Mesenchymal stem cell (in vitro differentiated cells and primary cell): ENCODE measurements at regions not wholly inside any gene's neighbourhood (a gene's known extent, or its start where the extent isn't known, plus 50 kb on each side); places are given as distances from the start of the nearest gene placed in this dataset.
A peak's percentile ranks its signal among the peaks of the same experiment; 100 is the strongest.

Experiments used
- DNase-seq: peaks from one replicate; pipeline ENCODE4 v3.0.0-alpha.2; 2013
- H2AFZ ChIP-seq: one replicate; pipeline ENCODE4 v1.6.1; 2013; ENCODE audit warnings: low read depth, mild to moderate bottlenecking, control low read depth, inconsistent platforms, low read length, moderate library complexity
- H2AK5ac ChIP-seq: 2 replicates; pipeline ENCODE4 v1.6.1; 2013; ENCODE audit warnings: low read length, moderate library complexity, mild to moderate bottlenecking, inconsistent platforms; ENCODE audit not compliant: severe bottlenecking
- H2BK120ac ChIP-seq: one replicate; pipeline ENCODE4 v1.6.1; 2013; ENCODE audit warnings: low read depth, mild to moderate bottlenecking, inconsistent platforms, low read length, moderate library complexity
- H2BK12ac ChIP-seq, 2 experiments: one replicate each; pipeline ENCODE4 v1.6.1; 2013; ENCODE audit warnings: inconsistent platforms in 2 of 2, low read length in 2 of 2, mild to moderate bottlenecking in 2 of 2, moderate library complexity in 2 of 2, control low read depth in 1 of 2
- H2BK15ac ChIP-seq: one replicate; pipeline ENCODE4 v1.6.1; 2013; ENCODE audit warnings: mild to moderate bottlenecking, low read depth, inconsistent platforms; ENCODE audit not compliant: poor library complexity, severe bottlenecking
- H2BK5ac ChIP-seq: 2 replicates; pipeline ENCODE4 v1.6.1; 2013; ENCODE audit warnings: low read depth, mild to moderate bottlenecking, low read length, control low read depth, inconsistent platforms; ENCODE audit not compliant: poor library complexity, severe bottlenecking
- H3K14ac ChIP-seq, 2 experiments: one replicate each; pipeline ENCODE4 v1.6.1; 2013; ENCODE audit warnings: inconsistent platforms in 2 of 2, low read length in 2 of 2, control low read depth in 1 of 2, mild to moderate bottlenecking in 1 of 2, moderate library complexity in 1 of 2
- H3K18ac ChIP-seq, 2 experiments: one replicate each; pipeline ENCODE4 v1.6.1; 2013; ENCODE audit warnings: inconsistent platforms in 2 of 2, low read length in 2 of 2, control low read depth in 1 of 2, low read depth in 1 of 2, mild to moderate bottlenecking in 1 of 2
- H3K23ac ChIP-seq, 2 experiments: one replicate each; pipeline ENCODE4 v1.6.1; 2013; ENCODE audit warnings: inconsistent platforms in 2 of 2, low read length in 2 of 2, mild to moderate bottlenecking in 2 of 2, moderate library complexity in 2 of 2, control low read depth in 1 of 2
- H3K27ac ChIP-seq: 2 replicates; pipeline ENCODE4 v1.5.1; 2013; ENCODE audit warnings: mild to moderate bottlenecking, moderate library complexity, low read length, control low read depth, inconsistent platforms; ENCODE audit not compliant: poor library complexity, severe bottlenecking
- H3K27me3 ChIP-seq, 2 experiments: 2 replicates each; pipeline versions ENCODE4 v1.6.1 to v1.7.0; 2013; ENCODE audit warnings: low read length in 2 of 2, mild to moderate bottlenecking in 2 of 2, moderate library complexity in 2 of 2, control low read depth in 1 of 2, inconsistent platforms in 1 of 2; ENCODE audit not compliant: control insufficient read depth in 1 of 2, insufficient read depth in 1 of 2
- H3K36me3 ChIP-seq, 2 experiments: 2 replicates each; pipeline versions ENCODE4 v1.6.1 to v1.7.0; 2013; ENCODE audit warnings: low read length in 2 of 2, control low read depth in 1 of 2, inconsistent platforms in 1 of 2, low read depth in 1 of 2, mild to moderate bottlenecking in 1 of 2; ENCODE audit not compliant: insufficient read depth in 2 of 2, control insufficient read depth in 1 of 2
- H3K4ac ChIP-seq, 2 experiments: one replicate each; pipeline ENCODE4 v1.6.1; 2013; ENCODE audit warnings: inconsistent platforms in 2 of 2, low read length in 2 of 2, mild to moderate bottlenecking in 2 of 2, moderate library complexity in 2 of 2, control low read depth in 1 of 2, low read depth in 1 of 2
- H3K4me1 ChIP-seq: 2 replicates; pipeline ENCODE4 v1.6.1; 2013; ENCODE audit warnings: low read depth, low read length, control low read depth; ENCODE audit not compliant: control insufficient read depth, insufficient read depth
- H3K4me2 ChIP-seq: 2 replicates; pipeline ENCODE4 v1.6.1; 2013; ENCODE audit warnings: low read length, mild to moderate bottlenecking, inconsistent platforms; ENCODE audit not compliant: poor library complexity, severe bottlenecking
- H3K4me3 ChIP-seq, 2 experiments: 2 replicates each; pipeline versions ENCODE4 v1.5.1 to v1.7.0; 2013; ENCODE audit warnings: low read length in 2 of 2, mild to moderate bottlenecking in 2 of 2, control low read depth in 1 of 2, low read depth in 1 of 2; ENCODE audit not compliant: insufficient read depth in 1 of 2
- H3K79me1 ChIP-seq: replicated peaks from 2 replicates; pipeline ENCODE4 v1.6.1; 2013; ENCODE audit warnings: mild to moderate bottlenecking, control low read depth, low read length, inconsistent platforms; ENCODE audit not compliant: poor library complexity, severe bottlenecking
- H3K9ac ChIP-seq: 2 replicates; pipeline ENCODE4 v1.7.0; 2013; ENCODE audit warnings: mild to moderate bottlenecking, low read length, moderate library complexity
- H3K9me3 ChIP-seq: 2 replicates; pipeline ENCODE4 v1.7.0; 2013; ENCODE audit warnings: mild to moderate bottlenecking, low read length; ENCODE audit not compliant: control insufficient read depth
- H4K8ac ChIP-seq: one replicate; pipeline ENCODE4 v1.6.1; 2013; ENCODE audit warnings: inconsistent platforms, mild to moderate bottlenecking, low read length, moderate library complexity
- H4K91ac ChIP-seq: one replicate; pipeline ENCODE4 v1.6.1; 2013; ENCODE audit warnings: mild to moderate bottlenecking, low read length, inconsistent platforms
- WGBS: methylation state at CpG from one replicate; pipeline ENCODE4 v1.1.7; 2013; ENCODE audit warnings: mixed read lengths; 5-methylcytosine and 5-hydroxymethylcytosine counted together

DNA sequence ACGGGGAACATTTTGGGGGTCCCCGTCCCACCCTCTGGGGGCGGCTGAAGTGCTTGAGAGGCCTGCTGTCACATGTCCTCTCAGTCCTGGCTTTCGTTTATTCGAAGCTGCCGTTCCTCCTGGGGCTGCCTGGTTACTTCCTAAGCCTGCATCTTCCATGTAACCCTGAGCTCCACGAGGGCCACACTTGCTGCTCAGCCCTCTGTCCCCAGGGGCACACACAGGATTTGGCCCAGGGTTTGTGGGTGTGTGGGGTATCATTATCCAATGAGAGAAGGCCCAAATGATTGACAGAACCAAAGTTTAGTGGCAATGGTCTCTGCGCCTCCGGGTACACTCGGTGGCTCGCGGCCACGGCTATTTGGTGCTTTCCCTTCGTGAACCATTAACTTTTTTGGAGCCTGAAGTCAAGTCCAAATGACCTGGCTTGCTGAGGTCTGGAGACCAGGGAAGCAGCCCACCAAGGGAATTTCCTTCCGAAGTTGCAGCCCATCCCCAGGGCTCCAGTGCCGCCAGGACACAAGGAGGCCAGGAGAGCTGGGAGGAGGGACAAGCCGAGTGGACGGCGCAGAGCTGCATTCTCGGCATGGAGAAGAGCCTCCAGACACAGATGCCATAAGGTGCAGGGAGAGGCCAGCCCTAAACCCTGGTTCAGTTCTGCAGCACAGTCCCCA is 131.4 kb upstream of the FOXF1 start:
- Histone ChIP-seq H2AFZ (no peak overlapping the region), H3K4ac (peak overlapping the region; percentile 19 to 64), H3K27me3 (peaks cover 0 to 14% of the 10 kb centered on the region in 2 experiments), H2BK5ac (no peak overlapping the region), H4K8ac (peak overlapping the region; percentile 73), H4K91ac (peak overlapping the region; percentile 87), H3K36me3 (no peaks in the 10 kb centered on the region), H2BK12ac (peak overlapping the region; percentile 96 to 98), H3K4me3 (no peak overlapping the region), H3K79me1 (no peaks in the 10 kb centered on the region), H3K9ac (no peak overlapping the region), H2BK120ac (peak overlapping the region; percentile 57), H3K14ac (peak overlapping the region in 1 of 2 experiments; percentile 27), H2AK5ac (no peak overlapping the region), H3K4me1 (peaks cover 2% of the 10 kb centered on the region), H2BK15ac (peak overlapping the region; percentile 61), H3K27ac (no peak overlapping the region), H3K18ac (peak overlapping the region; percentile 16 to 90), H3K4me2 (no peak overlapping the region), H3K23ac (no peak overlapping the region), H3K9me3 (peaks cover 11% of the 10 kb centered on the region)
- no peak for DNase-seq
- WGBS: 92% methylated on average over 20 of the region's 20 CpGs

DNA sequence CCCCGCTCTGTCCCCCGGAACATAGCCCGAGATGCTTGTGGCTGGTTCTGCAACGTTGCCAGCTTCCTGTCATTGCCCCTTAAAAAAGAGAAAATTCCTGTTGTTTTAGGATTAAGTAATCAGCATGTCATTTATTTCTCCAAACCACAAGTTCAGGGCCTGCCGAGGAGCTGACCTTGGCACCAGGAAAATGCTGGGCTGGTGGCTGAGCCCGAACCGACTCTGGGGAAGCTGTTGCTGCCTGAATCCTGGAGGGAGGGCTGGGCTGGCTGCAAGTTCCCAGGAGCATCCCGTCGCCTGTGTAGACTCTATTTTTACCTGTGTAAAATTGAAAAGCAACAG is 130.9 kb upstream of the FOXF1 start:
- peak overlapping the region in 1 of 2 experiments; percentile 64 for H3K4ac ChIP-seq
- no peak overlapping the region for H3K4me2 ChIP-seq
- H3K27me3 ChIP-seq: peaks cover 0 to 14% of the 10 kb centered on the region in 2 experiments
- H3K9me3 ChIP-seq: peaks cover 6% of the 10 kb centered on the region
- H3K4me3 ChIP-seq: no peak overlapping the region
- H3K79me1 ChIP-seq: no peaks in the 10 kb centered on the region
- no peak overlapping the region for H2BK5ac ChIP-seq
- H3K23ac ChIP-seq: no peak overlapping the region
- H3K4me1 ChIP-seq: peaks cover 2% of the 10 kb centered on the region
- no peak overlapping the region for H2AFZ ChIP-seq
- no peaks in the 10 kb centered on the region for H3K36me3 ChIP-seq
- peak overlapping the region; percentile 67 for H4K8ac ChIP-seq
- no peak overlapping the region for H3K27ac ChIP-seq
- no peak overlapping the region for H3K9ac ChIP-seq
- no peak overlapping the region for H2BK15ac ChIP-seq
- H4K91ac ChIP-seq: no peak overlapping the region
- DNase-seq: peak; percentile 53
- WGBS: 52% methylated on average over 6 of the region's 9 CpGs
- peak overlapping the region; percentile 80 for H2BK120ac ChIP-seq
- peak overlapping the region; percentile 3 to 91 for H3K18ac ChIP-seq
- H3K14ac ChIP-seq: no peak overlapping the region
- H2BK12ac ChIP-seq: peak overlapping the region in 1 of 2 experiments; percentile 96
- H2AK5ac ChIP-seq: no peak overlapping the region

DNA sequence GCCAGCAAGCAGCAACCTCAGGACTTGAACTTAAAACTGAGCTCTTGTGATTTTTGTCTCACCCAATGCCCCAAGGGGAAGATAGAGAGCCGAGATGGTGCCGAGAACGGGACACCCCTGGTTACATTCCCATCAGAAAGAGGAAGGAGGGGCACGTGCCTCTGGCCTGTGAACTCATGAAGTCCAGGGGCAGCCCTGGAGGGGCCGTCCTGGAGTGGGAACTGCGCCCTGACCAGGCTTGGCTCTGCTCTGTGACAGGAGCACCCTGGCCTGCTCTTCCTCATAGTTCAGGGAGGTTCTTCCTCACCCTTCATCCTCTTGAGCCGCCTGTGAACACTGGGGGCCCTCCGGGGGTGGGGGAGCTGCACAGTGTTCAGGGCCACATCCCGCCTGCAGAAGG is 130.3 kb upstream of the FOXF1 start:
- Histone ChIP-seq H3K4me2 (no peak overlapping the region), H2BK120ac (peak overlapping the region; percentile 80), H3K9ac (no peak overlapping the region), H3K18ac (peak overlapping the region; percentile 81 to 91), H3K36me3 (no peaks in the 10 kb centered on the region), H3K4me3 (no peak overlapping the region), H2BK15ac (peak overlapping the region; percentile 15), H3K27ac (no peak overlapping the region), H3K9me3 (peaks cover under 1% of the 10 kb centered on the region), H2AK5ac (no peak overlapping the region), H3K14ac (peak overlapping the region in 1 of 2 experiments; percentile 91), H3K27me3 (peaks cover 0 to 14% of the 10 kb centered on the region in 2 experiments), H2AFZ (no peak overlapping the region), H4K8ac (peak overlapping the region; percentile 91), H3K79me1 (no peaks in the 10 kb centered on the region), H3K4me1 (peaks cover 2% of the 10 kb centered on the region), H2BK5ac (no peak overlapping the region), H3K23ac (no peak overlapping the region), H2BK12ac (peak overlapping the region; percentile 69 to 80), H4K91ac (peak overlapping the region; percentile 94), H3K4ac (peak overlapping the region; percentile 75 to 95)
- DNase-seq: no peak
- 85% methylated on average over 9 of the region's 9 CpGs for WGBS

DNA sequence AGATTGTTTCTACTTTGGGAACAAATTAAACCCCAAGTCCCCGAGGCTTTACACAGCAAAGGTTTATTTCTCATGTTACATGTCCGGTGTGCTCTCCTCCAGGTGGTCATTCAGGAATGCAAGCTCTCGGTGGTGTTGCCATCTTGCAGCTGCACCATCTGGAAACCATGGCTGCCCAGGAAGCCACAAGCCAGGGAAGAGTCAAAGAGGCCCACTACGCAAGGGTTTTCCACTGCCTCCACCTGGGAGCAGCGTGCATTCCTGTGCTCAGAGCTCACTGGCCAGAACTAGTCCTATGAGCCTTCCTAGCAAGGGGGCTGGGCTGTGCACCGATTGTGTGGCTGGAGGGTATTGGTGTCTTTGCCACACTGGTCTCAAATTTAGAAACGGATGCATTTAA is 128.8 kb upstream of the FOXF1 start:
- Histone ChIP-seq H2BK5ac (no peak overlapping the region), H3K36me3 (no peaks in the 10 kb centered on the region), H3K79me1 (no peaks in the 10 kb centered on the region), H2BK12ac (peak overlapping the region; percentile 93 to 99), H3K9ac (no peak overlapping the region), H3K23ac (peak overlapping the region in 1 of 2 experiments; percentile 77), H3K4me1 (peaks cover 2% of the 10 kb centered on the region), H2BK15ac (no peak overlapping the region), H3K14ac (no peak overlapping the region), H2AFZ (no peak overlapping the region), H3K9me3 (no peaks in the 10 kb centered on the region), H2AK5ac (no peak overlapping the region), H3K4me3 (no peak overlapping the region), H3K4ac (peak overlapping the region; percentile 24 to 63), H4K91ac (peak overlapping the region; percentile 30), H3K18ac (peak overlapping the region; percentile 61 to 74), H3K27me3 (peaks cover 0 to 11% of the 10 kb centered on the region in 2 experiments), H4K8ac (no peak overlapping the region), H3K27ac (no peak overlapping the region), H3K4me2 (no peak overlapping the region), H2BK120ac (no peak overlapping the region)
- DNase-seq: peak; percentile 41
- WGBS: 78% methylated on average over 7 of the region's 7 CpGs
